Posterior cingulate gyrus (tissue), 11 donors: ENCODE measurements at regions not wholly inside any gene's neighbourhood (a gene's known extent, or its start where the extent isn't known, plus 50 kb on each side); places are given as distances from the start of the nearest gene placed in this dataset.

Source experiments
- DNase-seq, 10 donors: peaks; one replicate each; pipeline versions ENCODE4 v3.0.0 to v3.0.0-alpha.2; 2020 to 2021; ENCODE audit warnings: mixed read lengths in 3 of 10
- intact Hi-C: fragments of 100-400 bp; cut with DNase I; formaldehyde crosslinking; loops from one replicate; pipeline ENCODE4 v1.15.1; 2023

- intact Hi-C loops: no loop called here
- DNase-seq: no peak
These were observed 2110.6 kb downstream of the MRPL39 start for GRCh38 chr21:23496729-23497128.

GRCh38 chr21:23488245-23488644 is 2119.0 kb downstream of the MRPL39 start:
- DNase-seq: no peak
- intact Hi-C loops: no loop called here

- DNase-seq: no peak
- intact Hi-C loops: no loop called here
These were observed 2126.6 kb downstream of the MRPL39 start for GRCh38 chr21:23480591-23481270.

DNA sequence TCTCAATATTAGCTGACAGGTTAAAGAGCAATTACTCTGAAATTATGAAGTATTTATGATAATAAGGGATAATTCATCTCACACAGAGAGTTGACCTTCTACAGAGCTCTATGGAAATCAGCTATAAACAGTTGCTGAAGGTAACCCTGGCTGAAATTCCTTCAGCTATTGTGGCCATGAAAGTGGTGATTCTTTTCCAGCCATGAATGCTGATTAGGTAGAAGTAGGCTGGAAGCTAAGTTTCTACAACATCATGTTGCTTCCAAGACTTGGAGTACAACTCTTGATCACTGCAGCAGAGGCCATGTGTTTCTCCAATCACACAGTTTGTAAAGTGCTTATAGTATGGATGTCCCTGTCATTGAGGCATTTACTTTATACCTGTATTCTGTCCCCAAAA is 2128.9 kb downstream of the MRPL39 start:
- no peak for DNase-seq

GRCh38 chr21:23475281-23476219 is 2131.7 kb downstream of the MRPL39 start:
- intact Hi-C loops: no loop called here
- DNase-seq: no peak

More for the DNA sequence above, 2128.9 kb downstream of the MRPL39 start:
- intact Hi-C loops: no loop called here

DNA sequence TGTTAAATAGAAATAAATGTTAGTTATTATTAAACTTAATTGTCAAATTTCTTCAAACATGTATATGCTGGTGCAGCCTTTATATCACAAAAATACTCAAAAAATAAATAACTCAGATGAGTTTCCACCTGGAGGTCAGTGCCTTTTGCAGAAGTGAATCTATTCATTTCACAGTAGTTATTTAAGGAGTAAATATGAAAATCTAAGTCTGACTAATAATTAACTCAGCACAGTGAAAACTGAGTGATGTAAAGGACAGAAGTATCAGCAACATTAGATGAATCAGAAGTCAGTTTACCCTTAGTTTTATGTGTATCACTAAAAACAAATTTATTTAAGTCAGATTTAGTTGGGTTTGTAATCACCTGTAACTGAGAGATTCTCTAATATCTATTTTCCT is 2135.4 kb downstream of the MRPL39 start:
- intact Hi-C loops: no loop called here
- DNase-seq: no peak

DNA sequence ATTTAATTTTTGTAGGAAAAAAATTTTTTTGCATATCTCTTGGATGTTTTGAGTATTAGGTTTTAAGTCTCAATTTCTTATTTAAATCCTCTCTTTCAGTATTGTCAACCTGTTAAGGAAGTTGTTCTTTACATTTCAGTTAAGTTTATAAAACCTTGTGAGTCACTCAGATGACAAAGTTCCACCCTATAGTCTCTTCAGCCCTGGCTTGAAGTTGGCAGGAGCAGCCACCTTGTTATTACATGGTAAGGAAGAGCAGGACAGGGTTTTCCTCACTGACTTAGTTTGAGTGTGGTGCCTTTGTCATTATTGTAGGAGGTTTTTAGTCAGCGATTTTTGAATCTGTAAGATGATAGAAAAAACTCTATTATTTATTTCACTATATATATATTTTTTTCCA is 2143.9 kb downstream of the MRPL39 start:
- intact Hi-C loops: no loop called here
- no peak for DNase-seq

- no peak for DNase-seq
- intact Hi-C loops: no loop called here
These were observed 2151.6 kb downstream of the MRPL39 start for GRCh38 chr21:23455676-23456075.

DNA sequence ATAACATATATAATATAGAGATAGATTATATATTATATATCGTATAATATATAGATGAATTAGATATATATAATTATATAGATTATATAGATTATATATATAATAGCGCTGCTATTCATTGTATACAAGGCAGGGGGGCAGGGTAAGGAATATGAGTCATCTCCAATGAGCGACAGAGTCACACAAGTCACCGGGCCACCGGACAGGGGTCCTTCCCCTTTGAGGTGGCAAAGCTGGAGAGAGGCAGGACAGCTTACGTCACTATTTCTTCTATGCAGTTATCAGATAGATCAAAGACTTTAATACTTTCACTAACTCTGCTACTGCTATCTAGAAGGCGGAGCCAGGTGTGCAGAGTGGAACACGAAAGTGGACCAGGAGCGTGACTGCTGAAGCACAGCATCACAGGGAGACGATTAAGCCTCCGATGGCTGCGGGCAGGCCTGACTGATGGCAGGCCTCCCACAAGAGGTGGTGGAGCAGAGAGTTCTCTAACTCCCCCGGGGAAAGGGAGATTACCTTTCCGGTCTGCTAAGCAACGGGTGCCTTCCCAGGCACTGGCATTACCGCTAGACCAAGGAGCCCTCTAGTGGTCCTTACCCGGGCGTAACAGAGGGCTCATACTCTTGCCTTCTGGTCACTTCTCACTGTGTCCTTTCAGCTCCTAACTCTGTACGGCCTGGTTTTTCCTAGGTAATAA is 2154.7 kb downstream of the MRPL39 start:
- intact Hi-C loops: no loop called here
- no peak for DNase-seq

DNA sequence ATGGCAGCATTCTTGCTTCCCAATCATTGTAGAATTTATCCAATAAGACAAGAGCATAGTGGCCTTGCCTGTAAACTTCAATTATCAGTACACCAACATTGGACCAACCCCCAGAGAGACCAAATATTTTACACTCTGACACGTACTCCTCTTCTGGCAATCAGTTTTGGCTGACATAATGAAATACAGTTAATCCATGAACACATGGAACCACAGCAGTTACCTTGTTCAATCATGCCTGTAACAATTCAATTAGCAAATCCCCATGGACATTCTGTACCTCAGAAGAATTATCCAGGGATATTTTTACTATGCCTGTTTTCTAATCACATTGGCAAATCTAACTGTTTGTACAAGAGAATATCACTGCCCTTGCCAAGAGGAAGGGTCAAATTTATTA is 2162.0 kb downstream of the MRPL39 start:
- intact Hi-C loops: no loop called here
- no peak for DNase-seq

- intact Hi-C loops: no loop called here
- DNase-seq: no peak
These were observed 2169.2 kb downstream of the MRPL39 start for GRCh38 chr21:23438081-23438480.

- DNase-seq: no peak
- intact Hi-C loops: no loop called here
These were observed 2204.3 kb downstream of the MRPL39 start for GRCh38 chr21:23402929-23403520.

DNA sequence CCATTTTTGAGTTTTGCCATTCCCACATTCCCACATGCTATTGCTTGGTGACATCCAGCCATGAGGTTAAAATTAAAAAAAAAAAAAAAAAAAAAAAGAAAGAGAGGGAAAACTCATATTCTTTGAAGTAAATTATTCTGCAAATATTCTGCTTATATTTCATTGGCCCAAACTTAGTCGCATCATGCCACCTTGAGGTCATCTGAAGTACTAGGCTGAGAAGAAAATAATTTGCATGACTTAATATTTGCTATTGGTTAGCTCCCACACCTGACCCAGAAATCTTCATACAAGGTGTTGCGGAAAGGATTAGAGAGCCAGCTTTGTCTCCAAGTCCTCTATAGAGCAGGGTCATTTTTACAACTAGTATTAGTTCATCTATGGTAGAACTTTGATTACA is 2206.0 kb downstream of the MRPL39 start:
- DNase-seq: no peak
- intact Hi-C loops: no loop called here

DNA sequence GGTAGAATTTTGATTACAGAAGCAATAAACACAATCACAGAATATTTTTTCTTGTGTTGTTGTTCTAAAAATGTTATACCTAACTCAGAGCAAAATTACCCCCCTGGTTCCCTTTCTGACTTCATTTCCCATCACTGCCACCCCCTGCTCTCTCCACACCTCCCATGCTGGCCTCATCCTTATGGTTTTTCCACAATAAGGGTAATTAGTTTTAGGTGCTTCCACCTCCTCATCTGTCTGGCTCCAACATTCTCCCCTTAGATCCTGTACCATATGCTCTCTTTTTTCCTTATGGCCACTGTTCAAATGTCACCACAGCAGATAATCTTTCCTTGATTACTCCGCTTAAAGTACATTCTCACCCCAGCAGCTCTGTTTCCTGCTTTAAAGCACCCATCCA is 2208.6 kb downstream of the MRPL39 start:
- DNase-seq: no peak
- intact Hi-C loops: no loop called here

GRCh38 chr21:23394458-23394857 is 2212.8 kb downstream of the MRPL39 start:
- no peak for DNase-seq
- intact Hi-C loops: no loop called here

- intact Hi-C loops: no loop called here
- no peak for DNase-seq
These were observed 2222.6 kb downstream of the MRPL39 start for GRCh38 chr21:23384679-23385078.

GRCh38 chr21:23374155-23374554 is 2233.1 kb downstream of the MRPL39 start:
- no peak for DNase-seq
- intact Hi-C loops: no loop called here

DNA sequence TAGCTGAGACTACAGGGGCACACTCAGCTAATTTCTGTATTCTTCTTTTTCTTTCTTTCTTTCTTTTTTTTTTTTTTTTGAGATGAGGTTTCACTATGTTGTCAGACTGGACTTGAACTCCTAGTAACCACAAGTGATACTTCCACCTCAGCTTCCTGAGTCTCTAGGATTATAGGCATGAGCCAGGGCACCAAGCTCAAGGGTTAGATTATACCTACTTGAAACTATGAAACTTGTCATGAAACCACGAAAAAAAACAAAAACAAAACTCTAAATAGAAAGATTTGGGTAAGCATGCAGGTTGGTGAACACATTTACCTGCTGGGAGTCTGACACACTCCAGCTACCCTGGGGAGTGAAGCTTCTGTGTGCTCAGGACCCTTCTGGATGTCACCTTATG is 2250.4 kb downstream of the MRPL39 start:
- DNase-seq: no peak
- intact Hi-C loops: no loop called here

- intact Hi-C loops: no loop called here
- DNase-seq: no peak
These were observed 2291.1 kb downstream of the MRPL39 start for GRCh38 chr21:23316190-23316589.

- DNase-seq: no peak
- intact Hi-C loops: no loop called here
These were observed 2298.5 kb downstream of the MRPL39 start for GRCh38 chr21:23308741-23309140.

DNA sequence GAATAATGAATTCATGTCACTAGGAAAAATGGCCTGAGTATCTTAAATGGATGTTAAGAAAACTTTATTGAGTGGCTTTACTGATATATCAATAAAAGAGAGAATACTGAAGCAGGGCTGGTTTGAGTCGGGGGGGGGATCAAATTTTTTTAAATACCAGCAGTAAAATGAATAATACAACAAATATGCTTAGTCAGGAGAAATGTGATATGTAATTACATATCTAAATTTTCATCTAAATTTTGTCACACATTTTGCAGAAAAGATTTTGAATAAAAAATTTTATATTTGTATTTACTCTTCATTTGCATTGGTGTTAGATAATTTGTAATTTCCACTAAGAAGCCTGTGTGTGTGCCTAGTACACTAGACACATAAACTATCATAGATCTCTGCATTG is 2300.2 kb downstream of the MRPL39 start:
- intact Hi-C loops: no loop called here
- DNase-seq: no peak
